NCI-H2196 treated with DMSO at 0.1 percent for 48 hours (cell line): ENCODE measurements at regions not wholly inside any gene's neighbourhood (a gene's known extent, or its start where the extent isn't known, plus 50 kb on each side); places are given as distances from the start of the nearest gene placed in this dataset.

Experiments used
- DNase-seq: peaks from one replicate; lab custom pipeline; 2025; ENCODE audit not compliant: unreplicated experiment; lab: John Stamatoyannopoulos, UW

- DNase-seq, result no peak
These were observed 224.4 kb upstream of the POU3F1 start for GRCh38 chr1:38270849-38271633.

- no peak for DNase-seq
These were observed 223.6 kb upstream of the POU3F1 start for GRCh38 chr1:38269923-38270848.

- DNase-seq, result no peak
These were observed 221.6 kb upstream of the POU3F1 start for GRCh38 chr1:38268226-38268625.

GRCh38 chr1:38267037-38268036 lies 220.7 kb upstream of the POU3F1 start:
- no peak for DNase-seq

- DNase-seq, result no peak
These were observed 219.6 kb upstream of the POU3F1 start for GRCh38 chr1:38266197-38266520.

GRCh38 chr1:38265293-38266196 lies 219.0 kb upstream of the POU3F1 start:
- no peak for DNase-seq

GRCh38 chr1:38263438-38263837 lies 216.8 kb upstream of the POU3F1 start:
- DNase-seq, result no peak

GRCh38 chr1:38261574-38261973 lies 215.0 kb upstream of the POU3F1 start:
- DNase-seq, result no peak

GRCh38 chr1:38258085-38258627 lies 211.6 kb upstream of the POU3F1 start:
- DNase-seq, result no peak

GRCh38 chr1:38257374-38257773 lies 210.8 kb upstream of the POU3F1 start:
- no peak for DNase-seq

GRCh38 chr1:38256072-38256471 lies 209.5 kb upstream of the POU3F1 start:
- no peak for DNase-seq

- no peak for DNase-seq
These were observed 206.7 kb upstream of the POU3F1 start for GRCh38 chr1:38253314-38253713.

GRCh38 chr1:38250356-38250755 lies 203.8 kb upstream of the POU3F1 start:
- DNase-seq, result no peak

- DNase-seq, result no peak
These were observed 202.4 kb upstream of the POU3F1 start for GRCh38 chr1:38249001-38249400.

- no peak for DNase-seq
These were observed 200.7 kb upstream of the POU3F1 start for GRCh38 chr1:38246955-38247952.

GRCh38 chr1:38244218-38244845 lies 197.7 kb upstream of the POU3F1 start:
- DNase-seq, result no peak

GRCh38 chr1:38243106-38243505 lies 196.5 kb upstream of the POU3F1 start:
- no peak for DNase-seq

- no peak for DNase-seq
These were observed 195.9 kb upstream of the POU3F1 start for GRCh38 chr1:38242506-38242905.
